ENCODE measurements at regions not wholly inside any gene's neighbourhood (a gene's known extent, or its start where the extent isn't known, plus 50 kb on each side); places are given as distances from the start of the nearest gene placed in this dataset.

DNA sequence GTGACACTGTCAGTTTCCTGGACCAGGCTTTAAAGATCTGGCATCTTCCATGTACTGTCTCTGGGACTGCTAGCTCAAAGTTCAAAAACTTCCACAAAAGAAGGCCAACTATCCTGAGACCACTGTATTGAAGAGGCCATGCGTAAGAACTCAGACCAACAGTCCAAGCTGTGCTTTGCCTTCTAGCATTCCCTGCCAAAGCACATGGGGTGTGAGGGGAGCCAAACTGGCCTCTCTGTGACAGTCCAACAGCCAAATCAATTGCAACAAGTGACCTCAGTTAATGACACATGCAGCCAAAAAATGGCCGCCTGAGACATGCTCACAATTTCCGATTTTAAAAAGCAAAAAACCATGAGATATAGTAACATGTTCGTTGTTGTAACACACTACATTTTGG, 160.3 kb upstream of the CDH19 start:
- no peak for TF ChIP-seq CTCF (IDR thresholded peaks at IDR 0.05)
- TF ChIP-seq POLR2A (IDR thresholded peaks at IDR 0.05) = no peak
